Motor neuron (in vitro differentiated cells): ENCODE measurements at regions not wholly inside any gene's neighbourhood (a gene's known extent, or its start where the extent isn't known, plus 50 kb on each side); places are given as distances from the start of the nearest gene placed in this dataset.

Experiments
- ATAC-seq, 8 experiments: fragments of 200-7000 bp; cut with Tn5 transposase; replicated peaks in 6 of 8; 2 replicates each; pipeline ENCODE4 v1.8.0; 2021; ENCODE audit warnings: mild to moderate bottlenecking in 8 of 8, moderate library complexity in 8 of 8
- H3K27ac ChIP-seq, 2 donors: fragments of 250-450 bp; sonication (Bioruptor Pico); 2 replicates each; pipeline ENCODE4 v1.9.0; 2021; ENCODE audit warnings: antibody characterized with exemption in 2 of 2, mild to moderate bottlenecking in 2 of 2, moderate library complexity in 1 of 2
- H3K4me1 ChIP-seq, 2 donors: fragments of 250-450 bp; sonication (Bioruptor Pico); replicated peaks in 1 of 2; 2 replicates each; pipeline ENCODE4 v1.6.1; 2021; ENCODE audit warnings: antibody characterized with exemption in 2 of 2, mild to moderate bottlenecking in 2 of 2, moderate library complexity in 1 of 2
- H3K4me3 ChIP-seq, 5 donors: fragments of 250-450 bp; sonication (Bioruptor Pico); 2 replicates each; pipeline ENCODE4 v1.9.0; 2021; ENCODE audit warnings: antibody characterized with exemption in 5 of 5, mild to moderate bottlenecking in 5 of 5, moderate library complexity in 4 of 5
- WGBS, 10 experiments: fragments of 450-650 bp; shearing (Covaris generic); methylation state at CpG; one replicate each; pipeline ENCODE4 v1.0.0; 2022; 5-methylcytosine and 5-hydroxymethylcytosine counted together
- in situ Hi-C, 9 experiments: fragments of 400-800 bp; cut with MboI; loops; one replicate each; pipeline ENCODE4 v1.15.0; 2021; ENCODE audit warnings: low sequenced_read_pairs in 9 of 9, low pct_unique_long_range_greater_than_20kb in 2 of 9; ENCODE audit not compliant: unreplicated experiment in 9 of 9

- ATAC-seq: no peak
- in situ Hi-C loops: no loop called here
- no peak overlapping the region for H3K27ac ChIP-seq
- H3K4me3 ChIP-seq: no peak overlapping the region
- 5 to 100% (median 83%) methylated on average over 1 to 2 of the region's 2 CpGs; no CpG with 5 or more reads in 3 of the 10 experiments for WGBS, 10 experiments
- no peaks in the 10 kb centered on the region for H3K4me1 ChIP-seq
Measured at GRCh38 chr4:132838244-132838643, 310.9 kb upstream of the PCDH10 start.

GRCh38 chr4:132839070-132839469, 310.0 kb upstream of the PCDH10 start:
- Histone ChIP-seq H3K27ac (no peak overlapping the region), H3K4me3 (no peak overlapping the region), H3K4me1 (no peaks in the 10 kb centered on the region)
- no peak for ATAC-seq
- in situ Hi-C loops: no loop called here

GRCh38 chr4:132859929-132860328, 289.2 kb upstream of the PCDH10 start:
- in situ Hi-C loops: no loop called here
- H3K27ac ChIP-seq: no peak overlapping the region
- 0 to 100% (median 50%) methylated on average over 1 of the region's 1 CpG; no CpG with 5 or more reads in 3 of the 10 experiments for WGBS, 10 experiments
- H3K4me1 ChIP-seq: no peaks in the 10 kb centered on the region
- no peak overlapping the region for H3K4me3 ChIP-seq
- ATAC-seq: no peak

- no peak overlapping the region for H3K4me3 ChIP-seq
- H3K4me1 ChIP-seq: no peaks in the 10 kb centered on the region
- ATAC-seq: no peak
- H3K27ac ChIP-seq: no peak overlapping the region
- in situ Hi-C loops: no loop called here
Measured at GRCh38 chr4:132860976-132861375, 288.1 kb upstream of the PCDH10 start.

GRCh38 chr4:132863619-132864018, 285.5 kb upstream of the PCDH10 start:
- 31 to 100% (median 86%) methylated on average over 1 of the region's 1 CpG; no CpG with 5 or more reads in 1 of the 10 experiments for WGBS, 10 experiments
- Histone ChIP-seq H3K4me1 (no peaks in the 10 kb centered on the region), H3K27ac (no peak overlapping the region), H3K4me3 (no peak overlapping the region)
- no peak for ATAC-seq
- in situ Hi-C loops: no loop called here

GRCh38 chr4:132865458-132865857, 283.6 kb upstream of the PCDH10 start:
- Histone ChIP-seq H3K4me3 (no peak overlapping the region), H3K27ac (no peak overlapping the region), H3K4me1 (no peaks in the 10 kb centered on the region)
- no peak for ATAC-seq
- WGBS, 10 experiments: 100% methylated on average over 1 of the region's 1 CpG; no CpG with 5 or more reads in 6 of the 10 experiments
- in situ Hi-C loops: no loop called here

GRCh38 chr4:132865922-132866321, 283.2 kb upstream of the PCDH10 start:
- H3K4me3 ChIP-seq: no peak overlapping the region
- in situ Hi-C loops: no loop called here
- 5 to 100% (median 93%) methylated on average over 1 to 2 of the region's 2 CpGs; no CpG with 5 or more reads in 1 of the 10 experiments for WGBS, 10 experiments
- no peak for ATAC-seq
- H3K27ac ChIP-seq: no peak overlapping the region
- no peaks in the 10 kb centered on the region for H3K4me1 ChIP-seq

- in situ Hi-C loops: no loop called here
- 66 to 87% methylated on average over 3 to 4 of the region's 4 CpGs; no CpG with 5 or more reads in 8 of the 10 experiments for WGBS, 10 experiments
- Histone ChIP-seq H3K4me3 (no peak overlapping the region), H3K27ac (no peak overlapping the region), H3K4me1 (no peaks in the 10 kb centered on the region)
- no peak for ATAC-seq
Measured at GRCh38 chr4:132866616-132867015, 282.5 kb upstream of the PCDH10 start.

- no peaks in the 10 kb centered on the region for H3K4me1 ChIP-seq
- WGBS, 10 experiments: 8 to 93% (median 80%) methylated on average over 1 to 3 of the region's 3 CpGs; no CpG with 5 or more reads in 1 of the 10 experiments
- in situ Hi-C loops: no loop called here
- H3K4me3 ChIP-seq: no peak overlapping the region
- ATAC-seq: no peak
- H3K27ac ChIP-seq: no peak overlapping the region
Measured at GRCh38 chr4:132893787-132894186, 255.3 kb upstream of the PCDH10 start.

GRCh38 chr4:132901224-132901623, 247.9 kb upstream of the PCDH10 start:
- Histone ChIP-seq H3K27ac (no peak overlapping the region), H3K4me1 (no peaks in the 10 kb centered on the region), H3K4me3 (no peak overlapping the region)
- no peak for ATAC-seq
- 0 to 100% (median 94%) methylated on average over 1 of the region's 1 CpG; no CpG with 5 or more reads in 1 of the 10 experiments for WGBS, 10 experiments
- in situ Hi-C loops: no loop called here

GRCh38 chr4:132910229-132910748, 238.8 kb upstream of the PCDH10 start:
- no peak overlapping the region for H3K27ac ChIP-seq
- ATAC-seq: no peak
- in situ Hi-C loops: no loop called here
- H3K4me3 ChIP-seq: no peak overlapping the region
- WGBS, 10 experiments: 0 to 100% (median 55%) methylated on average over 1 of the region's 1 CpG; no CpG with 5 or more reads in 1 of the 10 experiments
- no peaks in the 10 kb centered on the region for H3K4me1 ChIP-seq

GRCh38 chr4:132918096-132918495, 231.0 kb upstream of the PCDH10 start:
- Histone ChIP-seq H3K27ac (no peak overlapping the region), H3K4me3 (no peak overlapping the region), H3K4me1 (no peaks in the 10 kb centered on the region)
- in situ Hi-C loops: no loop called here
- ATAC-seq: no peak
- 20 to 100% (median 25%) methylated on average over 1 of the region's 1 CpG; no CpG with 5 or more reads in 6 of the 10 experiments for WGBS, 10 experiments

- Histone ChIP-seq H3K4me3 (no peak overlapping the region), H3K4me1 (no peaks in the 10 kb centered on the region), H3K27ac (no peak overlapping the region)
- in situ Hi-C loops: no loop called here
- 0 to 90% (median 70%) methylated on average over 2 to 3 of the region's 3 CpGs; no CpG with 5 or more reads in 1 of the 10 experiments for WGBS, 10 experiments
- no peak for ATAC-seq
Measured at GRCh38 chr4:132923516-132923915, 225.6 kb upstream of the PCDH10 start.

GRCh38 chr4:132934911-132935310, 214.2 kb upstream of the PCDH10 start:
- no peak overlapping the region for H3K4me3 ChIP-seq
- ATAC-seq: no peak
- in situ Hi-C loops: no loop called here
- H3K4me1 ChIP-seq: no peaks in the 10 kb centered on the region
- 0 to 80% (median 27%) methylated on average over 1 to 2 of the region's 2 CpGs; no CpG with 5 or more reads in 1 of the 10 experiments for WGBS, 10 experiments
- H3K27ac ChIP-seq: no peak overlapping the region
